K562 (cell line): ENCODE measurements at regions not wholly inside any gene's neighbourhood (a gene's known extent, or its start where the extent isn't known, plus 50 kb on each side); places are given as distances from the start of the nearest gene placed in this dataset.

ENCODE experiments used
- ATAC-seq: fragments of 200-7000 bp; cut with Tn5 transposase; 3 replicates; pipeline ENCODE4 v1.9.1; 2020; ENCODE audit warnings: moderate library complexity
- BruUV-seq: library from RNA; stranded (reverse); fragments of 400-500 nt; replicated peaks from 2 replicates; lab custom pipeline; 2021; lab: Mats Ljungman, UMichigan
- CTCF ChIA-PET: fragments of 300-600 bp; formaldehyde crosslinking; extraction: SDS; loops from one replicate; lab custom pipeline; 2021; ENCODE audit warnings: low intra/inter-chr PET ratio; lab: Yijun Ruan, JAX
- POLR2A ChIA-PET: fragments of 300-600, 350-650 bp; sonication (Branson Sonifier 250); formaldehyde crosslinking; extraction: SDS; loops from one replicate; lab custom pipeline; 2021; ENCODE audit warnings: antibody characterized with exemption, inconsistent platforms; lab: Yijun Ruan, JAX
- DNase-seq, 4 experiments: peaks; one replicate each; pipeline versions ENCODE4 v3.0.0 to v3.0.0-alpha.2; 2011 to 2018; ENCODE audit warnings: low spot score in 3 of 4, mixed read lengths in 3 of 4; ENCODE audit errors: extremely low read depth in 1 of 4
- FAIRE-seq: peaks from 2 replicates; lab custom pipeline; 2011; peaks lifted over from hg19 to GRCh38; lab: Jason Lieb, UNC
- H2AFZ ChIP-seq: 2 replicates; pipeline ENCODE4 v1.6.0; 2011; ENCODE audit warnings: low read depth, low read length, control low read depth, inconsistent platforms
- H3K27ac ChIP-seq: fragments of 200-600 bp; 3 replicates; pipeline ENCODE4 v1.8.0; 2011; ENCODE audit warnings: low read depth, mild to moderate bottlenecking, control low read depth, inconsistent platforms, low read length, moderate library complexity, mixed read lengths; ENCODE audit errors: extremely low read depth
- H3K27me3 ChIP-seq, 2 experiments: fragments of 300-600 bp in 1 of 2; 2 replicates in 1 of 2; 3 replicates in 1 of 2; pipeline versions ENCODE4 v1.6.0 to v1.8.0; 2011; ENCODE audit warnings: inconsistent platforms in 2 of 2, low read length in 2 of 2, mild to moderate bottlenecking in 1 of 2, mixed read lengths in 1 of 2, moderate library complexity in 1 of 2; ENCODE audit not compliant: control insufficient read depth in 2 of 2, insufficient read depth in 2 of 2
- H3K36me3 ChIP-seq: fragments of 300-600 bp; 3 replicates; pipeline ENCODE4 v1.8.0; 2011; ENCODE audit warnings: mild to moderate bottlenecking, low read length, inconsistent platforms; ENCODE audit not compliant: control insufficient read depth, insufficient read depth
- H3K4me1 ChIP-seq, 2 experiments: fragments of 200-600 bp in 1 of 2; replicated peaks in 1 of 2; 2 replicates in 1 of 2; 3 replicates in 1 of 2; pipeline versions ENCODE4 v1.5.1 to v1.8.0; 2011; ENCODE audit warnings: inconsistent platforms in 2 of 2, low read length in 2 of 2, mild to moderate bottlenecking in 1 of 2, mixed read lengths in 1 of 2, moderate library complexity in 1 of 2; ENCODE audit not compliant: control insufficient read depth in 2 of 2, insufficient read depth in 2 of 2
- H3K4me2 ChIP-seq: 2 replicates; pipeline ENCODE4 v1.6.1; 2011; ENCODE audit warnings: low read length, control low read depth, inconsistent platforms, mixed read lengths; ENCODE audit not compliant: insufficient read depth
- H3K4me3 ChIP-seq: fragments of 200-600 bp; sonication (generic), shearing (Covaris generic); 2 replicates; pipeline ENCODE4 v1.5.1; 2016; ENCODE audit warnings: control low read depth, inconsistent platforms
- H3K79me2 ChIP-seq: fragments of 200-600 bp; 3 replicates; pipeline ENCODE4 v1.8.0; 2011; ENCODE audit warnings: low read length, inconsistent platforms; ENCODE audit not compliant: control insufficient read depth, insufficient read depth
- H3K9ac ChIP-seq, 2 experiments: 2 replicates each; pipeline versions ENCODE4 v1.6.0 to v1.6.1; 2011; ENCODE audit warnings: low read depth in 2 of 2, low read length in 2 of 2, control low read depth in 1 of 2, inconsistent platforms in 1 of 2, mild to moderate bottlenecking in 1 of 2, mixed read lengths in 1 of 2; ENCODE audit not compliant: insufficient read depth in 1 of 2
- H3K9me1 ChIP-seq: one replicate; pipeline ENCODE4 v1.6.0; 2011; ENCODE audit warnings: inconsistent platforms, mild to moderate bottlenecking, low read length, moderate library complexity; ENCODE audit not compliant: control insufficient read depth, insufficient read depth
- H3K9me3 ChIP-seq: replicated peaks from 2 replicates; pipeline ENCODE4 v1.5.1; 2011; ENCODE audit warnings: low read depth, low read length, inconsistent platforms; ENCODE audit not compliant: control insufficient read depth, insufficient read depth
- H4K20me1 ChIP-seq: replicated peaks from 2 replicates; pipeline ENCODE4 v1.6.1; 2011; ENCODE audit warnings: low read length, inconsistent platforms, mixed read lengths; ENCODE audit not compliant: control insufficient read depth, insufficient read depth
- ARID3A ChIP-seq: IDR thresholded peaks from 2 replicates; pipeline ENCODE4 v1.6.1; 2012; ENCODE audit warnings: low read depth, low read length, improper control_type of control experiment, borderline replicate concordance
- CBX3 ChIP-seq, 2 experiments: IDR thresholded peaks; 1 replicate in 1 of 2; 2 replicates in 1 of 2; pipeline ENCODE4 v1.6.1; 2012; ENCODE audit warnings: inconsistent platforms in 2 of 2, low read length in 2 of 2, borderline replicate concordance in 1 of 2, control low read depth in 1 of 2
- CCNT2 ChIP-seq: IDR thresholded peaks from 2 replicates; pipeline ENCODE4 v1.6.1; 2011; ENCODE audit warnings: borderline replicate concordance, low read depth, mild to moderate bottlenecking, moderate library complexity, mixed read lengths, low read length; ENCODE audit not compliant: insufficient read length; ENCODE audit errors: extremely low read depth
- E2F4 ChIP-seq: sonication (generic); formaldehyde crosslinking; IDR thresholded peaks from 2 replicates; pipeline ENCODE4 v1.8.0; 2022; ENCODE audit warnings: mild to moderate bottlenecking, low read depth, missing genetic modification reagents
- FOS ChIP-seq: IDR thresholded peaks from 3 replicates; pipeline ENCODE4 v1.6.1; 2011; ENCODE audit not compliant: insufficient read length; ENCODE audit errors: extremely low read depth
- HOXB6 ChIP-seq: fragments of 250-450 bp; sonication (Bioruptor Pico); IDR thresholded peaks from 2 replicates; pipeline ENCODE4 v1.5.1; 2022; ENCODE audit warnings: mild to moderate bottlenecking, borderline replicate concordance
- KLF13 ChIP-seq: fragments of 450-650 bp; IDR thresholded peaks from 2 replicates; pipeline ENCODE4 v1.6.1; 2016; ENCODE audit warnings: missing genetic modification characterization, low read depth, mild to moderate bottlenecking, missing compliant biosample characterization, moderate library complexity, borderline replicate concordance
- RCOR1 ChIP-seq, 2 experiments: IDR thresholded peaks; 2 replicates each; pipeline ENCODE4 v1.6.1; 2012; ENCODE audit warnings: low read depth in 2 of 2, low read length in 2 of 2, borderline replicate concordance in 1 of 2, improper control_type of control experiment in 1 of 2
- TAL1 ChIP-seq: fragments of 450-650 bp; IDR thresholded peaks from 2 replicates; pipeline ENCODE4 v1.6.1; 2016; ENCODE audit warnings: mild to moderate bottlenecking
- ZNF121 ChIP-seq: sonication (generic); formaldehyde crosslinking; conservative IDR thresholded peaks from 2 replicates; pipeline ENCODE4 v1.8.0; 2022; ENCODE audit warnings: missing genetic modification reagents
- ZNF785 ChIP-seq: fragments of 250-450 bp; sonication (Bioruptor Pico); IDR thresholded peaks from 2 replicates; pipeline ENCODE4 v1.4.0; 2020; ENCODE audit warnings: mild to moderate bottlenecking
- ZNF79 ChIP-seq: fragments of 250-450 bp; sonication (Bioruptor Pico); IDR thresholded peaks from 2 replicates; pipeline ENCODE4 v1.4.0; 2020; ENCODE audit warnings: low read depth, mild to moderate bottlenecking, moderate library complexity
- WGBS: fragments of 100-300 bp; shearing (Covaris generic); methylation state at CpG from one replicate; pipeline ENCODE4 v1.1.6; 2016; ENCODE audit warnings: low coverage, mixed read lengths; ENCODE audit not compliant: insufficient coverage; ENCODE audit errors: missing lambda C conversion rate; 5-methylcytosine and 5-hydroxymethylcytosine counted together
- in situ Hi-C: fragments of 300-500 bp; cut with MboI; formaldehyde crosslinking; loops from 4 replicates; pipeline ENCODE4 v1.15.0; 2018; ENCODE audit warnings: inconsistent platforms, mixed read lengths
- intact Hi-C: fragments of 100-400 bp; cut with micrococcal nuclease; formaldehyde crosslinking; loops from 2 replicates; pipeline ENCODE4 v1.14.2; 2022
- TF ChIP-seq, protein P1 (sequence below): fragments of 250-450 bp; sonication (Bioruptor Pico); IDR thresholded peaks from 2 replicates; pipeline ENCODE4 v1.5.0; 2021; ENCODE audit warnings: mild to moderate bottlenecking, moderate library complexity

- TF ChIP-seq ARID3A (no peak), E2F4 (CRISPR knock-in tag) (no peak)
These were observed 580.1 kb upstream of the ADGRL2 start (continued) for GRCh38 chr1:81220614-81221071.

GRCh38 chr1:81217058-81217457 lies 583.7 kb upstream of the ADGRL2 start:
- Histone ChIP-seq H3K79me2 (no peaks in the 10 kb centered on the region), H3K4me1 (no peaks in the 10 kb centered on the region), H3K36me3 (no peaks in the 10 kb centered on the region), H3K9ac (no peak overlapping the region), H4K20me1 (no peaks in the 10 kb centered on the region), H3K4me2 (no peak overlapping the region), H3K27me3 (no peaks in the 10 kb centered on the region), H3K27ac (no peak overlapping the region), H3K4me3 (no peak overlapping the region), H3K9me1 (no peaks in the 10 kb centered on the region), H2AFZ (no peak overlapping the region), H3K9me3 (no peaks in the 10 kb centered on the region)
- ATAC-seq (no peak), DNase-seq (no peak), FAIRE-seq (no peak)
- in situ Hi-C loops (no loop called here), intact Hi-C loops (no loop called here)
- POLR2A ChIA-PET: no interaction called here
- CTCF ChIA-PET: no interaction called here
- no TSS peak for BruUV-seq
- WGBS: 0% methylated on average over 1 of the region's 1 CpG
- TF ChIP-seq ZNF121 (CRISPR knock-in tag) (no peak), RCOR1 (IDR thresholded peaks at IDR 0.05; ENCODE audit: borderline replicate concordance in 1 of 2, low read depth in 2 of 2, low read length in 2 of 2) (no peak), HOXB6 (CRISPR knock-in tag) (no peak), KLF13 (tag) (no peak), ZNF79 (CRISPR knock-in tag) (no peak), FOS (no peak), TAL1 (no peak), CCNT2 (no peak), ZNF785 (no peak), CBX3 (IDR thresholded peaks at IDR 0.05; ENCODE audit: borderline replicate concordance in 1 of 2, low read length in 2 of 2) (no peak)
- TF ChIP-seq, protein P1, sequence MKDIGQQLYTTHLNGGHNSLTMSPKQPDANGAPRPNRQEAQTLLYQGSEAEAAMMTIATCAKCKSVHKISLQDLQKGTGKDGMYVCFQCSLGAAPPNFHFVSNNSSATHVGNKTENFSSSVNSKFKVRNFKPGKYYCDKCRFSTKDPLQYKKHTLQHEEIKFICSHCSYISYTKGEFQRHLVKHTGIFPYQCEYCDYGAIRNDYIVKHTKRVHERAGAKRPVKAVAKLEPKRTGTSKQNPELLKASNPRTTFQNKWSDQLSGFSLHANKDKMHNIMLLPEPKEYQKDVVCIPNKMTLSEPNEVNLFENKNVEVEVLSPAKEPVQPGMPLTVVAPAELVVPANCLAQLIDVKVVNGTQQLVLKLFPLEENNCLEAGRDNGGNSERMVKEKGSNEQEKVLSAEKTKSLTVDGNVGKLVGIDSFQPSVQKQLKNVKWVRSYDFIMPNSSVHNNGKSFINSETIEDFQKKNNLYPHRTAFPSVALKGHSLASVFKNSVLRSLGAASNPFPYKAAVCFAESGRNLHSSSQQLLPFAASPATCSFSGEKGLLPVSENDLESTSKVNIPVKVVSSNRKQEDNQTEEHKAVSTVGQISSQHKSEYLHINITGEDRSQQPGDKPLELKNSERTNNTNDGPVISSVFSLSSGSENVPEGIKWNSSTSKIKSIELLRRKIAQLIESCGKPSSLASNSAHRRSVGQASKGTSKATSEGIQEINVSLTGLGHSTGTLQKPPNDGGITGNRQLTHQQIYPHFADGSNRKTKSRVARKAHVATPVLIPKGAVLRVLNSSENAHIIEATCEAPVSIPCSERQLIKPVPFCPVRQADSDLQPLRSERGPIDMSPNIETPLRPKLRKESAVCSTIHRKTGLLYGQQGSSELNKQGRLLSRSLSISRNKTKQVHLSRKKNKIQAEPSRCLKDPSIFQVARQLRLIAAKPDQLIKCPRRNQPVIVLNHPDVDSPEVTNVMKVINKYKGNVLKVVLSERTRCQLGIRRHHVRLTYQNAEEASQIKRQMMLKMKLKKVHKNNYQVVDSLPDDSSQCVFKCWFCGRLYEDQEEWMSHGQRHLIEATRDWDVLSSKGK: no peak
